ENCODE measurements at regions not wholly inside any gene's neighbourhood (a gene's known extent, or its start where the extent isn't known, plus 50 kb on each side); places are given as distances from the start of the nearest gene placed in this dataset.

GRCh38 chr5:109589239-109589638, 100.5 kb upstream of the MAN2A1 start:
- TF ChIP-seq, protein P1, sequence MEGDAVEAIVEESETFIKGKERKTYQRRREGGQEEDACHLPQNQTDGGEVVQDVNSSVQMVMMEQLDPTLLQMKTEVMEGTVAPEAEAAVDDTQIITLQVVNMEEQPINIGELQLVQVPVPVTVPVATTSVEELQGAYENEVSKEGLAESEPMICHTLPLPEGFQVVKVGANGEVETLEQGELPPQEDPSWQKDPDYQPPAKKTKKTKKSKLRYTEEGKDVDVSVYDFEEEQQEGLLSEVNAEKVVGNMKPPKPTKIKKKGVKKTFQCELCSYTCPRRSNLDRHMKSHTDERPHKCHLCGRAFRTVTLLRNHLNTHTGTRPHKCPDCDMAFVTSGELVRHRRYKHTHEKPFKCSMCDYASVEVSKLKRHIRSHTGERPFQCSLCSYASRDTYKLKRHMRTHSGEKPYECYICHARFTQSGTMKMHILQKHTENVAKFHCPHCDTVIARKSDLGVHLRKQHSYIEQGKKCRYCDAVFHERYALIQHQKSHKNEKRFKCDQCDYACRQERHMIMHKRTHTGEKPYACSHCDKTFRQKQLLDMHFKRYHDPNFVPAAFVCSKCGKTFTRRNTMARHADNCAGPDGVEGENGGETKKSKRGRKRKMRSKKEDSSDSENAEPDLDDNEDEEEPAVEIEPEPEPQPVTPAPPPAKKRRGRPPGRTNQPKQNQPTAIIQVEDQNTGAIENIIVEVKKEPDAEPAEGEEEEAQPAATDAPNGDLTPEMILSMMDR (IDR thresholded peaks at IDR 0.05; ENCODE audit: low read depth, low read length, poor library complexity, severe bottlenecking): no peak
- no peak for TF ChIP-seq EZH2phosphoT487 (IDR thresholded peaks at IDR 0.05; ENCODE audit: borderline replicate concordance, low read length)

Measured in DOHH2 (cell line).